GM19452 (cell line): ENCODE measurements at regions not wholly inside any gene's neighbourhood (a gene's known extent, or its start where the extent isn't known, plus 50 kb on each side); places are given as distances from the start of the nearest gene placed in this dataset.
"Not testable (repeated sequence)": the region's sequence is repeated elsewhere in the genome, so short reads cannot be mapped to it uniquely, and the experiment has no call there.

Experiments used
- ATAC-seq: cut with Tn5 transposase; IDR thresholded peaks from one replicate; pipeline ENCODE4 v1.9.1; 2021; ENCODE audit not compliant: unreplicated experiment

DNA sequence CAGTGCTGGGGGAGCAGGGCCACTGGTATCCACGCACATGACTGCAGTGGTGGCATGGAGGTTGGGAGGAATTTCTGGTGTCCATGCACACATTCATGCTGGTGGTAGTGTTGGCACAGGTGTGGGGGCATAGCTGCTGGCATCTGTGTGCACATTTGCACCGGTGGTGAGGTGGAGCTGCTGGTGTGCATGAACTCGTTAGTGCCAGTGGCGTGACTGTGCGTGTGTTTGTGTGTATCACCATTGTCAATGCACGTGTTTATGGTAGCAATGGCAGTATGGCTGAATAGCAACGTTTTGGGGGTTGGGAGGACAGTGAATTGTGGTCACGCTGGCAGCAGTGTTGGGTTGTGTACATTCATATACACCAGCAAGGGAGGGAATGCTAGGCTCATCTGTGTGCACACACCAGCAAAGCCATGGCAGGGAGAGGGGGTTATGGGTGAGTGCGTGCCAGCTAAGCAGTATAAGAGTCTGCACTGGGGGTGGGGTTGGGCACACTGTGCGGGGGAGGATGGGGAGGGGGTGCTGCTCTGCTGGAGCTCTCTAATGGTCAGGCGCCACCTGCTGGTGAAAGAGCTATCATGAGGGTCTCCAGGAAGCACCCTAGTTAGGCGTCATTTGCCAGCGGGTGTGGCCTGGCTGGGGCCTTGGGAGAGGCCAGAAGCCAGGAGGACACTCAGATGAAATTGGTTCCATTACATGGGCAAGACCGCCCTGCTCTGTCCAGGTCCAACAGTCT is 626.1 kb upstream of the ID4 start:
- ATAC-seq = no peak

- ATAC-seq = no peak
These were observed 622.9 kb upstream of the ID4 start for GRCh38 chr6:19214231-19214630.

- no peak for ATAC-seq
These were observed 617.2 kb upstream of the ID4 start for GRCh38 chr6:19219931-19220330.

DNA sequence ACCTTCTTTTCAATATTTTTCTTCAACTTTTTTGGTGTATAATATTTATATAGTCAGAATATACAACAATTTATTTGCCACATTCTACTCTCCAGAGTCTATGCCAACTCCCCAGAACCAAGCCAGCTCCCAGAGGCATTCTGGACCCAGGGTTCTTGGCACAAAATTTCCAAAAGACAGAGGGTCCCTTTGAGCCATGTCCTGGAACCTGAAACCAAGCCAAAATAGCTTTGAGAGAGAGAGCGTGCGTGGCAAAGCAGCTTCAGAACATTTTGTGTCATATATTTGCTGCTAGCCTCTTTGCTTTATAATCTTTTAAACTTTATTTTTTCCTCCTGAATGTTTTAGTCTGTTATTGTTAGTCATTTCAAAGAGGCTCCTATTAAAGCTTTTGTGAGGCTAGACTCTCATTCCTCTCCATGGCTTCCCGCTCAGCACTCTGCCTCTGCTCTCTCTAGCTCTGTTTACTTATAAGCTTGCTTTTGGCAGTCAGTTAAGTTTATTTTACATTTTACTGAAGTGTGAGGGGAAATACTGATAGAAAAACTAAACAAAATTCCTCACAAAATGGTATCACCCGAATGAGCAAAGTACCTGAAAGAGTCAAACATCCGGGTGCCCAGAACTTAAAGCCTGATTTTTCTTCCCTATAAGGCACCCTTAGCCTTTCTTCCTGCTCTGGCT is 605.1 kb upstream of the ID4 start:
- no peak for ATAC-seq

GRCh38 chr6:19245656-19246055 is 591.5 kb upstream of the ID4 start:
- no peak for ATAC-seq

GRCh38 chr6:19247181-19247580 is 590.0 kb upstream of the ID4 start:
- not testable (repeated sequence) for ATAC-seq

GRCh38 chr6:19256123-19256522 is 581.0 kb upstream of the ID4 start:
- not testable (repeated sequence) for ATAC-seq

DNA sequence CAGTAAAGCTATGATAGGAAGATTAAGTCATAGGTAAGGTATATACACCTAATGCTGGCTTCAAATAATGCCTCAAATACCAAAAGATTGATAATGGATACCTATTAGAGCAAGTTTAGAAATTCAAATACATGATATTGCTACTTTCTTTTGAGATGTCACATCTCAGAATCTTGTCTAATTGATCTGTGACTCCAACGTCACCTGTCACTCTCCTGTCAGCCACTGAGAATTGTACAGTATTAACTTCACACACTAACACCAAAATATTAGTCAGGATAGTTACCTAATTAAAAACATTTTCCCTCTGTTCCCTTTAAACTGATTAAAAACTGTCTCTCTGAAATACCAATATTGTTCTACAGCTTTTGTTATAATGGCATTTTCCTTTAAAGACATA is 575.5 kb upstream of the ID4 start:
- no peak for ATAC-seq

DNA sequence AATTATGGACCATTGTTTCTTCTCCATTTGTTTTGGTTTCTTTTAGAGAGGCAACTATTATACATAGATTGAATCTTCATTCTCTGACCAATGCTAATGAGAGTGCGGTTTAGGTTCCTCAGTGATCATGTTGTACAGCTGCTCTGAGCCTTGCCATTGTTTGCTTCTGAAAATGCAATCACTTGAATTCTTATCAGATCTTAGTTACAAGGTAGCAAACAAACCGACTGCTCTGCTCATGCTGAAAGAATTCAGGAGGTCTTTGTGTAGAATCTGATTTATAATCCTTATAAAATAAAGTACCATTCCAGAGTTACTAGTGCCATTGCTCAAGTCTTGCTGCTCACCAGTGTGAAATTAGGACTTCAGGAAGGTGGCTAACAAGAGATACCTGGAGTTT is 569.1 kb upstream of the ID4 start:
- ATAC-seq = no peak

DNA sequence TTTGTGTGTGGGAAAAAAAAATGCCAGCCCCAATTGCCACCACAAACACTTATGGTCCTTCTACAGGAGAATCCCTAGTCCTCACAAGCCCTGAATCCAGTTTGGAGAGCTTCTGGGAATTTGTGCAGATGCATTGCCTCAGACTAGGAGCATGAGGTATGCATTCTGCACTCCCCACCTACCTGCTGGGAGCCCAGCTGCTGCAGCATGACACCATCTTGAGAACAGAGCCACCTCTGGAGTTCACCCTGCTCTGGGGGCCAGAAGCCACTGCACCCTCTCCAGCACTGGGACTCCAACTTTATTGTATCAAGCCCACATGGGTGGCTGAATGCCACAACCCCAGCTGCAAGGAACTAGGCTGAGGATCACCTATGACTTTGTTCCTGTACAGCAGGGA is 568.5 kb upstream of the ID4 start:
- ATAC-seq = no peak

DNA sequence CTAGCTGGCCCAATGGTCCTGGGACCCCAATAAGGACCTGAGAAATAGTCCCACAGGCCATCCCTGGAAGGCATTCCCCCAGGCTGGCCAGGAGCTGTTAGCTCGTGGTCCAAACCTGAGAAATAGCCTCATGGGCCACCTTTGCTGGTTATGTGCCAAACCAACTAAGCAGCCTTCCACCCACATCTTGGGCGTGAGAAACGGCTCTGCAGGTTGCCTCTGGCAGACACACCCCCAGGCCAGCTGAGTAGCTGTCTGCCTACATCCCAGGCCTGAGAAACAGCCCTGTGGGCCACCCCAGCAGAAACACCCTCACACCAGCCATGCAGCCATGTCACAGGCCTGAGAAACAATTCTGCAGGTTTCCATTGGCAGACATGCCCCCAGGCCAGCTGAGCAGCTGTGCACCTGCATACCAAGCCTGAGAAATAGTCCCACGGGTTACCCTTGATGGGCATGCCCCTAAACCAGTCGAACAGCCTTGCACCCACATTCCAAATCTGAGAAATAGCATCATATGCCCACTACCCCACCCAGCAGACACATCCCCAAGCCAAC is 567.8 kb upstream of the ID4 start:
- no peak for ATAC-seq

GRCh38 chr6:19270616-19271015 is 566.6 kb upstream of the ID4 start:
- ATAC-seq = no peak

GRCh38 chr6:19279273-19279684 is 557.9 kb upstream of the ID4 start:
- no peak for ATAC-seq

DNA sequence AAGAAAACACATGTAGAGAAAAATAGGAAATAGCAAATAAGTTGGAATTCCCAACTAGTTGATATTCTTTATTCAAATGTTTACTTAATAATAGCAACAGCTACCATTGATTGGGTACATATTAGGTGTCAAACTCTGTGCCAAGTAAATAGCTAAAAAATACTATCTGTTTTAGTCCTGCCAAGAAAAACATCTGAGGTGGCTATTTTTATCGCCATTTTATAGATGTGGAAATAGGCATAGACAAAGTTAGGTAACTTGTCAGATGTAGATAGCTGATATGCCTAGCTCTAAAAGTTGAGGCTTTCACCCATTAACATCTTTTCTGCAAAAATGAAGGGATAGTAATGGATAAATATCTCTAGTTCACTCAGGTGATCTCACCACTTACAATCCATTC is 549.2 kb upstream of the ID4 start:
- no peak for ATAC-seq

GRCh38 chr6:19289457-19289856 is 547.7 kb upstream of the ID4 start:
- ATAC-seq = no peak

DNA sequence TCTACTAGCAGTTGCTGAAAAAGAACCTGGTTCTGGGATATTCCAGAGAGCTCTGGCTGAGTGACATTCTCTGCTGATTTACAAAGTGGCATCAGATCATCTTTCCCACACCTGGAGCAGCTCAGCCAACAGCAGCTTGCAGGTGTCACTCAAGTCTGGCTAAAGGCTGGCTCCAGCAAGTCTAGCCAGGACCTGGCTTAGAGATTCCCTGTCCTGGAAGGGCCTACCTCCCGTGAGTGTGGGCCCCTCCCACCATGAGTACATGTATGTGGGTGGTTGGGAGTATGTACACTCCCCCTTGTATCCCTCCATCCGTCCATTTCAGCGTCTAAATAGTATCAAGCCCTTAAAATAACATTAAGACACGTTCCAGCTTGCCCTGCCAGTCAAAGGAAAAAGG is 539.3 kb upstream of the ID4 start:
- no peak for ATAC-seq

DNA sequence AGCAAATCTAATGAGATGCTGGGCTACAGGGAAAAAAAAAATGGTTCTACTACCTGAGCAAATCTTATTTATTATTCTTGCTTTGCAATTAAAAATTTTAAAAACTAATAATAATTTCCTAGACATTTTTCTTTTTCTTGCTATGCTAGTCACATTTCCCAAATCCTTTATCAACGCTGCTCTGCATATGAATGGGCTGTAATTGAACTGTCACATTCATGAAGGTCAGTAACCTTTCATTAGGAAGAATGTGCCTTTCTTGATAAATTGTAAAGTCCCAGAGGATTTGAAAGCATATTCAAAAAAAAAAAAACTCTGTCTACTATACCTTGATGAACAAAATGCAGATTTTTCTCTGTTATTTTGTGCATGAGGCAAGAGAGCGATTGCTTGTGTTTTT is 538.7 kb upstream of the ID4 start:
- ATAC-seq = no peak

GRCh38 chr6:19299129-19299528 is 538.0 kb upstream of the ID4 start:
- no peak for ATAC-seq

DNA sequence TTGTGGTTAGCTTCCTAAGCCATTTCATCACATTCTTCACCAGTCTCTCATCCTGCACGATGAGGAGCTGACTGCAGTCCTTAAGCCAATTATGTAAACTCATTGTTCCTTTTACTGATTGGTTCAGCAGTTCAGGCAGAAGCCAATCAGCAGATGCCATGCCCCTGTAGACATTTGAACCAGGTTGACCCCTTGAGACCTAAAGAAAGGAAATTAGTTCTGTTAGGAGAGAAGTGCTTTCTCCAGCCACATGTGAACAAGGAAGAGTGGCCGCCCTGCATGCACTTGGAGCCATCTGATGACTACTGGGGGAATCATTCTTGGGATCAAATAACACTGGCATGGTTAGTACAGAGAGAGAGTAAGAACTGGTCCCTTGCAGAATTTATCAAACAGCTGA is 535.2 kb upstream of the ID4 start:
- ATAC-seq = no peak

DNA sequence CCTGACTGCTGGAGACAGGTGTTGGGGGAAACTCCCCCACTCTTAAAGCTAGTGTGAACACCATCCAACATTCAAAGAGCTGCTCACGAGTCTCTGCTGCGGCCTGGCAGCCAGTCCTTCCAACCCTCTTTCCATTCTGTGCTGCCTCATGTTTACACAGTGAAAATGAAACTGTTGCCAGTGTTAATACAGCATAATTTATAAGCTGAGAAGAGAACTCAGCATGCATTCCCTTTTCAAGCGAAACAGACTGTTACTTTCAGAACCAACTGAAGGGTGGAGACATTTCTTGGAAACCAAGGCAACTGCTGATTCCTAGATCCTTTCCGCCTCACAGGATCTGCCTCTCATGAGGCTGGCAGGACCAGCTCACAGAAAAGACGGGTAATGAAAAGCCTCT is 533.8 kb upstream of the ID4 start:
- ATAC-seq = no peak

DNA sequence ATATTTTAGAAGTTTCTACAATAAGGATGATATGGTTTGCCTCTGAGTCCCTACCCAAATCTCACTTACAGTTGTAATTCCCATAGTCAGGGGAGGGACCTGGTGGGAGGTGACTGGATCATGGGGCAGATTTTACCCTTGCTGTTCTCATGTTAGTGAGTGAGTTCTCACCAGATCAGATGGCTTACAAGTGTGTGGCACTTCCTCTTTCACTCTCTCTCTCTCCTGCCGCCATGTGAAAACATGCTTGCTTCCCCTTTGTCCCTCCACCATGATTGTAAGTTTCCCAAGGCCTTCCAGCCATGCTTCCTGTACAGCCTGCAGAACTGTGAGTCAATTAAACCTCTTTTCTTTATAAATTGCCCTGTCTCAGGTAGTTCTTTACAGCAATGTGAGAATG is 527.5 kb upstream of the ID4 start:
- no peak for ATAC-seq

DNA sequence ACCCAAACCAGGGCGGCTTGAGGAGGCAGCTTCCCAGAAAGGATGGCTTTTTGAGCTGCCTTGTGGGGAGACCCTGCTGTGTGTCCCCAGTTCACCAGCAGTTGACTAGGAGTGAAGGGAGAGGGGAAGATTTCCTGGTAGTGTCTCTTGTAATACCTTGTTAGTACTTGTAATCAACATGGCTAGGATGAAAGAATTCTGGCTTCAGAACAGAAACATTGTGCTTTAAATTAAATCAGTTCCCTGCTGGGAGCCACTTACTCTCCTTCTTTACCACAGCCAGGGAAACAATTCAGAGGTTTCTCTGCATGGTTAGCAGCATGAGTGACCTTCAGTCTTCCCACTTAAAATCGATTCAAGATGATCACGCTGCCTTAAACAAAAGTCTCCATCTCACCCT is 525.4 kb upstream of the ID4 start:
- no peak for ATAC-seq
